Endometrium (tissue), 2 donors: ENCODE measurements at regions not wholly inside any gene's neighbourhood (a gene's known extent, or its start where the extent isn't known, plus 50 kb on each side); places are given as distances from the start of the nearest gene placed in this dataset.

ENCODE experiments used
- FAIRE-seq: peaks from 2 replicates; lab custom pipeline; 2012; peaks lifted over from hg19 to GRCh38; lab: Jason Lieb, UNC
- donor health status: control.
- donor health status: control.

- FAIRE-seq, result no peak
Measured at GRCh38 chr3:194973366-194974000, 287.8 kb downstream of the FAM43A start.

- FAIRE-seq, result no peak
Measured at GRCh38 chr3:194974468-194975135, 288.9 kb downstream of the FAM43A start.

DNA sequence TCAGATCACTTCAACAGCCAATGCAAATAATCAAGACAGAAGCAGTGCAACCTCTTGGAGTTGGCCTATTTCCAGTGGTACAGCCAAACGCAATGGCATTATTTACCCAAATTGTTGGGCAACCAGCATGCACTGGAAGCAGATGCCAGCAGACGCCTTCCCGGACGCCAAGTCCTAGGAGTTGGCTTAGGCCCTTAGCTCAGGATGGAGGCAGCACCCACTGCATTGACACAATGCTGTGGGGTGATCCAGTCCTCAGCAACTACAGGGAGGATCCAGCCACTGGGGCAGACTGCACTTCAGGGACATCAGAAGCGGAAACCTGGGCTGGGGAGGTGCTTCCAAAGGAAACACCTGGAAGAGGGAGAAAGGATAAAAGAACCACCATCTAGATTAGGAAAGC is 290.4 kb downstream of the FAM43A start:
- no peak for FAIRE-seq

- FAIRE-seq, result no peak
Measured at GRCh38 chr3:194976874-194977273, 291.2 kb downstream of the FAM43A start.

DNA sequence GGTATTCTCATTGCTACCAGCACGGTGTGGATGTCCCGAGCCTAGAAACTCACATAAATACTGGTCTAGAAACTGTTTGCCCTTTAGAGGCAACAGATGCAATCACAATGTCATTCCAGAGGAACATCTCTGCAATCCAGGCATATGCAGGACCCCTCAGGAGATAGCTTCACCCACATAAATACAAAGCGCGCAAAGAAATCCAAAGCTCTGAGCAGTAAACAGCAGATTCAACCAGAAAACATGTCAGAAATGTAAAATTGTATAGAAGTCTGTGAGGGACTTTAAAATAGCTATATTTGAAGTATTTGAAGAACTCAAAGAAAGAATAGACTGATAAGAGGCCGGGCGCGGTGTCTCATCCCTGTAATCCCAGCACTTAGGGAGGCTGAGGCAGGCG is 291.7 kb downstream of the FAM43A start:
- no peak for FAIRE-seq

DNA sequence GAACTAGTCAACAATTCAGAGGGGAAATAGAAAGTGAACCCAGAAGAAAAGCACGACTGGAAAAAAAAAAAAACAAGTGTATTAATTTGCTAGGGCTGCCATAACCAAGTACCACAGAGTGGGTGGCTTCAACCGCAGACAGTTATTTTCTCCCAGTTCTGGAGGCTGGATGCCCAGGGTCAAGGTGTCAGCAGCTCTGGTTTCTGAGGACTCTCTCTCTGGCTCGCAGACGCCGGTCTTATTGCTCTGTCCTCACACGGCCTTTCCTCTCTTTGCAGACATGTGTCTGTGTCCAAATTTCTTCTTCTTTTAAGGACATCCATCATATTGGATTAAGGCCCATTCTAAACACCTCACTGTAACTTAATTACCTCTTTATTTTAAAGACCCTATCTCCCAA is 291.8 kb downstream of the XXYLT1 start:
- FAIRE-seq, result no peak

GRCh38 chr3:194982472-194982871 is 288.5 kb downstream of the XXYLT1 start:
- FAIRE-seq, result no peak

- no peak for FAIRE-seq
Measured at GRCh38 chr3:194983121-194983520, 287.8 kb downstream of the XXYLT1 start.

DNA sequence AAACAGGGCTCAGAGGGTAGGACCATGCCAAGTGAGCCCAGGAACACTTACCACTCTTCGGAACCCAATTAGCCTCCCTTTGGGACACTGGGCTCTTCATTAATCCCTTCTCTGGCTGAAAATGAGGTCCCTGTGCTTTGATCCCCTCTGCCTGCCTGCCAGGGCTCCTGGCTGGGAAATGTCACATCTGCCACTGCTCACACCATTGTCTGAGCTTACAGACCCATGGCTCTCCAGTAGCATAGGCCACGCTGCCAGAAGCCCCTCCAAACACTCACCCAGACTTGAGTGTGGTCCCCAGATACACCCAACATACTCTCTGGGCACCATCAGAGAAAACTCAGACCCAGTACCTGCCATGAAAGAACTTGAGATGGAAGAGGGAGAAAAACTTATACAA is 287.3 kb downstream of the XXYLT1 start:
- no peak for FAIRE-seq

GRCh38 chr3:194984066-194984465 is 286.9 kb downstream of the XXYLT1 start:
- no peak for FAIRE-seq

- FAIRE-seq, result no peak
Measured at GRCh38 chr3:194984622-194985021, 286.3 kb downstream of the XXYLT1 start.

DNA sequence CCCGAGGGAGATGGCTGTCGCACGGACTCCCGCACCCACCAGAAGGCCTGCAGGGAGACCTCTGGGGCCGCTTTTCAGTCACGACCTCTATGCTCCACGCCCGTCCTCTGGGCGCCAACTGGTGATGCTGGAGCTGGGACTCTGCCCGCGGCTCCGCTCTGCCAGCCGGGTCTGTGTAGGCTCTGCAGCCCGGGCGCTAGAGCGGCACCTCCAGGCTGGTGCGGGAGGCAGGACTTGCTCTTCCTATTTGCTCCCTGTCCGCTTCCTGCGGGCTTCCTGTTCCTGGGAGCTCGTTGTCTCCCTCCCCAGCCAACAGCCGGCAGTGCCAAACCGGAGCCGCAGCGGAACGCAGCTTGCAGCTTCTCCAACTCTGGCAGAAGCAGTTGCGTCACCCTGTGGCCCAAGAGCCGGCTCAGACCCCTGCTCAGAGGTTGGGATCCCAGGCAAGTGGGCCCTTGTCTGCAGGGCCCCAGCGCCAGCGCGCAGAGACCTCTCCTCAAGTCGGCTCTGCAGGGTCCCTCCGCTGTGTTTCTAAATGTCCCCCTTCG is 285.9 kb downstream of the XXYLT1 start:
- FAIRE-seq, result no peak

GRCh38 chr3:194986208-194987043 is 284.5 kb downstream of the XXYLT1 start:
- FAIRE-seq, result no peak

GRCh38 chr3:194987571-194988494 is 283.1 kb downstream of the XXYLT1 start:
- FAIRE-seq, result no peak

GRCh38 chr3:194988495-194989165 is 282.3 kb downstream of the XXYLT1 start:
- no peak for FAIRE-seq

DNA sequence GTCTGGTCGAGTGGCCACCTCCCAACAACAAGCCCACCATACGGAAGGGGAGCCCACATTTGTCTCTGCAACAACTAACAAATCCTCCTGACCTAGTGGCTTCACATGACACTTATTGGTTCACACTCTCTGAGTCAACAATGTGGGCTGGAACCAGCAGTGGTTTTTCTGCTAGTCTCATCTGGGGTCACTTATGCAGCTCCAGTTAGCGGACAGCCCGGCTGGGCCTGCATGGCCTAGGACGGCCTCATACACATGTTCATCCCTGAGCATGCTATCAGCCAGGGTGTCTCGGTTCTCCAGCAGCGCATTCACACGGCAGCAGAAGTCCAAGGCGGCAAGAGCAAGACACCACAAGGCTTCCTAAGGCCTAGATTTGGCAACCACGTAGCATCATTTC is 281.7 kb downstream of the XXYLT1 start:
- no peak for FAIRE-seq

DNA sequence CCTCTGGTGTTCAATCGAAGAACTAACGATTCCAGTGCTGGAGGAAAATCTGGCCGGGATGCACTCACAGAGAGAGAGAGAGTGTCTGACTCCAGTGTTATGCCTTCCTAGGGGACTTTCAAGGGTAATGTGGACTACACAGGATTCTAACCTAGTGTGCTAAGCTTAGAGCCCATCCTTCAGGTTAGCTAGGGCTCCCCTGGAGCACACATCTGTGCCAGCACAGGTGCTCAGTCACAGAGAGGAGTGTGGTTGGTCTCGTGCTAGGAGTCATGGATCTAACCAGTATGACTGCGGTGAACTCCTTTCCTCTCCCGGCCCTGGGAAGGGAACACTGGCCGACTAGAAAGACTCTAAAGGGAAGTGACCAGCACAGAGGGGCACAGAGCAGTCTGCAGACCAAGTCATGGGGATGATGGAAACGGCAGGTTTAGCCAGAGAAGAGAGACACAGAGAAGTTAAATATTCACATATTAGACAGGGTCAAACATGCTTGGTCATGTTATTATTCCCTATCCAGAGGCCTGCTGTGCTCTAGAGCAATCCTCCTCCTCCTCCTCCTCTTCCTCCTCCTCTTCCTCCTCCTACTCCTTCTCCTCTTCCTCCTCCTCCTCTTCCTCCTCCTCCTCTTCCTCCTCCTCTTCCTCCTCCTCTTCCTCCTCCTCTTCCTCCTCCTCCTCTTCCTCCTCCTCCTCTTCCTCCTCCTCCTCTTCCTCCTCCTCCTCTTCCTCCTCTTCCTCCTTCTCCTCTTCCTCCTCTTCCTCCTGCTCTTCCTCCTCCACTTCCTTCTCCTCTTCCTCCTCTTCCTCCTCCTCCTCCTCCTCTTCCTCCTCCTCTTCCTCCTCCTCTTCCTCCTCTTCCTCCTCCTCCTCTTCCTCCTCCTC is 280.3 kb downstream of the XXYLT1 start:
- FAIRE-seq, result no peak

DNA sequence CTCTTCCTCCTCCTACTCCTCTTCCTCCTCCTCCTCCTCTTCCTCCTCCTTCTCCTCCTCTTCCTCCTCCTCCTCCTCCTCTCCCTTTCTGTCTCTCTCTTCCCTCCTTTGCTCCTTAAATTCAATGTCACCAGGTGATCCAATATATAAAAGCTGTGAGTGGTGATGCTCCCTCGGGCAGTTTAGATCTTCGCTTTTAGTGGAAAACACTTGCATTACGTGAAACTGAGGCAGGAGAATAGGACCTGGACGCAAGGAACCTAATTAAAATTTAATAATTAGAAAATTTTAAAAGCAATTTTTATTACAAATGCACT is 279.7 kb downstream of the XXYLT1 start:
- no peak for FAIRE-seq

GRCh38 chr3:194993896-194994295 is 277.1 kb downstream of the XXYLT1 start:
- no peak for FAIRE-seq

GRCh38 chr3:194994551-194994981 is 276.4 kb downstream of the XXYLT1 start:
- no peak for FAIRE-seq
